OCI-LY3 (cell line): ENCODE measurements at regions not wholly inside any gene's neighbourhood (a gene's known extent, or its start where the extent isn't known, plus 50 kb on each side); places are given as distances from the start of the nearest gene placed in this dataset.

Experiments used
- H2AFZ ChIP-seq: fragments of 200-600, 300-600 bp; shearing (Covaris generic); 2 replicates; pipeline ENCODE4 v1.6.0; 2014; ENCODE audit warnings: antibody characterized with exemption, low read depth, low read length
- H3K27ac ChIP-seq: fragments of 200-600, 300-600 bp; sonication (generic); 2 replicates; pipeline ENCODE4 v1.5.1; 2014; ENCODE audit warnings: mild to moderate bottlenecking, low read length, moderate library complexity, mixed read lengths
- H3K27me3 ChIP-seq: fragments of 200-600, 300-600 bp; sonication (generic); 2 replicates; pipeline ENCODE4 v1.6.1; 2014; ENCODE audit warnings: low read depth, low read length, mixed read lengths
- H3K36me3 ChIP-seq: fragments of 200-600, 300-600 bp; sonication (generic); replicated peaks from 2 replicates; pipeline ENCODE3; 2014; ENCODE audit warnings: low read depth, low read length, mixed read lengths
- H3K4me1 ChIP-seq: fragments of 300-600, 200-600 bp; sonication (generic); 2 replicates; pipeline ENCODE4 v1.6.1; 2014; ENCODE audit warnings: low read length, mixed read lengths
- H3K4me2 ChIP-seq: fragments of 200-600, 300-600 bp; sonication (generic); 2 replicates; pipeline ENCODE4 v1.6.1; 2014; ENCODE audit warnings: low read length, mixed read lengths
- H3K4me3 ChIP-seq: fragments of 300-600, 200-600 bp; sonication (generic); 2 replicates; pipeline ENCODE4 v1.5.1; 2014; ENCODE audit warnings: antibody characterized with exemption, mild to moderate bottlenecking, low read length, moderate library complexity
- H3K79me2 ChIP-seq: fragments of 300-600, 200-600 bp; shearing (Covaris generic); 2 replicates; pipeline ENCODE4 v1.6.1; 2014; ENCODE audit warnings: mild to moderate bottlenecking, low read length, mixed read lengths
- H3K9ac ChIP-seq: fragments of 300-600, 200-600 bp; shearing (Covaris generic); 2 replicates; pipeline ENCODE4 v1.6.0; 2014; ENCODE audit warnings: mild to moderate bottlenecking, low read length, moderate library complexity
- H3K9me3 ChIP-seq: fragments of 200-600, 300-600 bp; shearing (Covaris generic); 2 replicates; pipeline ENCODE4 v1.6.1; 2014; ENCODE audit warnings: low read length, mixed read lengths; ENCODE audit not compliant: insufficient read depth
- H4K20me1 ChIP-seq: fragments of 200-600, 300-600 bp; sonication (generic); 2 replicates; pipeline ENCODE4 v1.6.1; 2016; ENCODE audit warnings: low read length, mixed read lengths; ENCODE audit not compliant: insufficient read depth
- EZH2phosphoT487 ChIP-seq: fragments of 200-600 bp; shearing (Covaris generic); IDR thresholded peaks from 2 replicates; pipeline ENCODE4 v1.6.1; 2018; ENCODE audit warnings: antibody characterized with exemption, mixed run types, low read depth
- TF ChIP-seq, protein P1 (sequence below): fragments of 200-600, 300-600 bp; sonication (generic); IDR thresholded peaks from 2 replicates; pipeline ENCODE4 v1.5.1; 2014; ENCODE audit warnings: antibody characterized with exemption, low read length, low read depth

GRCh38 chr4:72677265-72677664 is 108.2 kb upstream of the ADAMTS3 start:
- H3K4me1 ChIP-seq = no peaks in the 10 kb centered on the region
- H3K9me3 ChIP-seq = no peaks in the 10 kb centered on the region
- no peaks in the 10 kb centered on the region for H3K79me2 ChIP-seq
- H3K9ac ChIP-seq = no peak overlapping the region
- H3K27ac ChIP-seq = no peak overlapping the region
- no peaks in the 10 kb centered on the region for H3K27me3 ChIP-seq
- TF ChIP-seq EZH2phosphoT487 = no peak
- TF ChIP-seq, protein P1, sequence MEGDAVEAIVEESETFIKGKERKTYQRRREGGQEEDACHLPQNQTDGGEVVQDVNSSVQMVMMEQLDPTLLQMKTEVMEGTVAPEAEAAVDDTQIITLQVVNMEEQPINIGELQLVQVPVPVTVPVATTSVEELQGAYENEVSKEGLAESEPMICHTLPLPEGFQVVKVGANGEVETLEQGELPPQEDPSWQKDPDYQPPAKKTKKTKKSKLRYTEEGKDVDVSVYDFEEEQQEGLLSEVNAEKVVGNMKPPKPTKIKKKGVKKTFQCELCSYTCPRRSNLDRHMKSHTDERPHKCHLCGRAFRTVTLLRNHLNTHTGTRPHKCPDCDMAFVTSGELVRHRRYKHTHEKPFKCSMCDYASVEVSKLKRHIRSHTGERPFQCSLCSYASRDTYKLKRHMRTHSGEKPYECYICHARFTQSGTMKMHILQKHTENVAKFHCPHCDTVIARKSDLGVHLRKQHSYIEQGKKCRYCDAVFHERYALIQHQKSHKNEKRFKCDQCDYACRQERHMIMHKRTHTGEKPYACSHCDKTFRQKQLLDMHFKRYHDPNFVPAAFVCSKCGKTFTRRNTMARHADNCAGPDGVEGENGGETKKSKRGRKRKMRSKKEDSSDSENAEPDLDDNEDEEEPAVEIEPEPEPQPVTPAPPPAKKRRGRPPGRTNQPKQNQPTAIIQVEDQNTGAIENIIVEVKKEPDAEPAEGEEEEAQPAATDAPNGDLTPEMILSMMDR = no peak
- no peaks in the 10 kb centered on the region for H4K20me1 ChIP-seq
- no peak overlapping the region for H2AFZ ChIP-seq
- no peak overlapping the region for H3K4me2 ChIP-seq
- no peak overlapping the region for H3K4me3 ChIP-seq
- no peaks in the 10 kb centered on the region for H3K36me3 ChIP-seq

DNA sequence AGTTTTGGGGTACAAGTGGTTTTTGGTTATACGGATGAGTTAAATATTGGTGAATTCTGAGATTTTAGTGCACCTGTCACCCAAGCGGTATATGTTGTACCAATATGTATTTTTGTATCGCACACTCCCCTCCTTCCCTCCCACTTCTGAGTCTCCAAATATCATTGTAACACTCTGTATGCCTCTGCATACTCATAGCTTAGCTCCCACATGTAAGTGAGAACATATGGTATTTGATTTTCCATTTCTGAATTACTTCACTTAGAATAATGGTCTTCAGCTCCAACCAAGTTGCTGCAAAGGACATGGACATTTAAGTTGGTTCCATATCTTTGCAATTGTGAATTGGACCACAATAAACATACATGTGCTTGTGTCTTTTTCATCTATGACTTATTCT is 103.0 kb upstream of the ADAMTS3 start:
- Histone ChIP-seq H3K4me1 (no peaks in the 10 kb centered on the region), H3K9ac (no peak overlapping the region), H3K79me2 (no peaks in the 10 kb centered on the region), H4K20me1 (no peaks in the 10 kb centered on the region), H3K4me2 (no peak overlapping the region), H3K4me3 (no peak overlapping the region), H3K27me3 (no peaks in the 10 kb centered on the region), H3K36me3 (no peaks in the 10 kb centered on the region), H3K9me3 (no peaks in the 10 kb centered on the region), H2AFZ (no peak overlapping the region), H3K27ac (no peak overlapping the region)
- TF ChIP-seq EZH2phosphoT487 = no peak
- TF ChIP-seq, protein P1 = no peak

DNA sequence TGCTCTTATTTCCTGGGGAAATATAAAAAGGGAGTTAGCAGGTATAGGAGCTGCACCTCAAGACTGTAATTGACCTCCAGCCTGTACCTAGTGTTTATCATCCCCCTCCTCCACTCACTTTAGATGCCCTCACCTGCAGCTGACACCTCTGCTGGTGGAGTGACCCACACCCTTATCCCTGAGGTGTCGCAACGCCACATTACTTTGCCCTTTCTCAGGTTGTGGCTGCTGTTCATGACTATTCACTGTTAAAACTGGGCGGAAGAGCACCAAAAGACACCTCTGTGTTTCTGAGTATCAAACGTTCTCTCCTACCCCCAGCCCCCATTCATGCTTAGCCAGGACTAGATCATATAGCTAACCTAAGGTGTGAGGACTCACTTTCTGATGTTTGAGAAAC is 101.5 kb upstream of the ADAMTS3 start:
- TF ChIP-seq, protein P1 = no peak
- no peak for TF ChIP-seq EZH2phosphoT487
- Histone ChIP-seq H3K36me3 (no peaks in the 10 kb centered on the region), H2AFZ (no peak overlapping the region), H4K20me1 (no peaks in the 10 kb centered on the region), H3K4me3 (no peak overlapping the region), H3K9ac (no peak overlapping the region), H3K27ac (no peak overlapping the region), H3K4me2 (no peak overlapping the region), H3K9me3 (no peaks in the 10 kb centered on the region), H3K79me2 (no peaks in the 10 kb centered on the region), H3K27me3 (no peaks in the 10 kb centered on the region), H3K4me1 (no peaks in the 10 kb centered on the region)

GRCh38 chr4:72666910-72667309 is 97.9 kb upstream of the ADAMTS3 start:
- Histone ChIP-seq H3K9ac (no peak overlapping the region), H3K4me3 (no peak overlapping the region)
- TF ChIP-seq EZH2phosphoT487 = no peak
- TF ChIP-seq, protein P1 = no peak

More at GRCh38 chr4:72666910-72667309, 97.9 kb upstream of the ADAMTS3 start:
- Histone ChIP-seq H3K36me3 (no peaks in the 10 kb centered on the region), H3K4me2 (no peak overlapping the region), H3K9me3 (no peaks in the 10 kb centered on the region), H4K20me1 (no peaks in the 10 kb centered on the region), H3K27me3 (no peaks in the 10 kb centered on the region), H2AFZ (no peak overlapping the region), H3K4me1 (no peaks in the 10 kb centered on the region), H3K27ac (no peak overlapping the region), H3K79me2 (no peaks in the 10 kb centered on the region)
